ENCODE measurements at regions not wholly inside any gene's neighbourhood (a gene's known extent, or its start where the extent isn't known, plus 50 kb on each side); places are given as distances from the start of the nearest gene placed in this dataset.

GRCh38 chr9:107874591-107875369, 385.2 kb upstream of the KLF4 start:
- DNase-seq (ENCODE audit: low spot score): no peak

- DNase-seq (ENCODE audit: low spot score): no peak
Observed at GRCh38 chr9:107874137-107874536, 384.6 kb upstream of the KLF4 start.

GRCh38 chr9:107872457-107873192, 383.1 kb upstream of the KLF4 start:
- peak; percentile 55 for DNase-seq (ENCODE audit: low spot score)

- DNase-seq (ENCODE audit: low spot score): no peak
Observed at GRCh38 chr9:107870927-107871680, 381.5 kb upstream of the KLF4 start.

- no peak for DNase-seq (ENCODE audit: low spot score)
Observed at GRCh38 chr9:107870221-107870620, 380.7 kb upstream of the KLF4 start.

GRCh38 chr9:107869111-107869510, 379.5 kb upstream of the KLF4 start:
- DNase-seq (ENCODE audit: low spot score): no peak

- no peak for DNase-seq (ENCODE audit: low spot score)
Observed at GRCh38 chr9:107868186-107868585, 378.6 kb upstream of the KLF4 start.

GRCh38 chr9:107867738-107868137, 378.2 kb upstream of the KLF4 start:
- no peak for DNase-seq (ENCODE audit: low spot score)

- DNase-seq (ENCODE audit: low spot score): no peak
Observed at GRCh38 chr9:107866711-107867311, 377.2 kb upstream of the KLF4 start.

GRCh38 chr9:107863396-107863795, 373.8 kb upstream of the KLF4 start:
- DNase-seq (ENCODE audit: low spot score): no peak

- DNase-seq (ENCODE audit: low spot score): no peak
Observed at GRCh38 chr9:107862881-107863280, 373.3 kb upstream of the KLF4 start.

GRCh38 chr9:107862323-107862722, 372.8 kb upstream of the KLF4 start:
- no peak for DNase-seq (ENCODE audit: low spot score)

- peak; percentile 17 for DNase-seq (ENCODE audit: low spot score)
Observed at GRCh38 chr9:107861075-107861474, 371.5 kb upstream of the KLF4 start.

GRCh38 chr9:107858260-107858659, 368.7 kb upstream of the KLF4 start:
- no peak for DNase-seq (ENCODE audit: low spot score)

- DNase-seq (ENCODE audit: low spot score): no peak
Observed at GRCh38 chr9:107856633-107857032, 367.1 kb upstream of the KLF4 start.

- no peak for DNase-seq (ENCODE audit: low spot score)
Observed at GRCh38 chr9:107855164-107855563, 365.6 kb upstream of the KLF4 start.

- DNase-seq (ENCODE audit: low spot score): no peak
Observed at GRCh38 chr9:107853461-107853860, 363.9 kb upstream of the KLF4 start.

GRCh38 chr9:107852891-107853290, 363.3 kb upstream of the KLF4 start:
- DNase-seq (ENCODE audit: low spot score): no peak

GRCh38 chr9:107850653-107851052, 361.1 kb upstream of the KLF4 start:
- DNase-seq (ENCODE audit: low spot score): no peak

GRCh38 chr9:107847978-107848964, 358.7 kb upstream of the KLF4 start:
- no peak for DNase-seq (ENCODE audit: low spot score)

GRCh38 chr9:107842530-107842929, 353.0 kb upstream of the KLF4 start:
- DNase-seq (ENCODE audit: low spot score): no peak

Measured in iPS-NIHi11 (cell line).